Activated naive CD4-positive, alpha-beta T cell treated with anti-CD3 and anti-CD28 coated beads, Interleukin-2, amount 50 U/mL, for 24 hours (primary cell): ENCODE measurements at regions not wholly inside any gene's neighbourhood (a gene's known extent, or its start where the extent isn't known, plus 50 kb on each side); places are given as distances from the start of the nearest gene placed in this dataset.
"Not testable (repeated sequence)": the region's sequence is repeated elsewhere in the genome, so short reads cannot be mapped to it uniquely, and the experiment has no call there.

Experiments
- H3K27ac Mint-ChIP-seq: one replicate; pipeline ENCODE4 v1.8.0; 2021; ENCODE audit warnings: mild to moderate bottlenecking, mixed read lengths
- H3K27me3 Mint-ChIP-seq: one replicate; pipeline ENCODE4 v1.8.0; 2021; ENCODE audit warnings: mixed read lengths
- H3K36me3 Mint-ChIP-seq: one replicate; pipeline ENCODE4 v1.8.0; 2021; ENCODE audit warnings: mixed read lengths
- H3K4me1 Mint-ChIP-seq: one replicate; pipeline ENCODE4 v1.8.0; 2021; ENCODE audit warnings: mixed read lengths
- H3K4me3 Mint-ChIP-seq: one replicate; pipeline ENCODE4 v1.8.0; 2021; ENCODE audit warnings: mild to moderate bottlenecking, mixed read lengths
- H3K9me3 Mint-ChIP-seq: one replicate; pipeline ENCODE4 v1.8.0; 2021; ENCODE audit warnings: mixed read lengths

DNA sequence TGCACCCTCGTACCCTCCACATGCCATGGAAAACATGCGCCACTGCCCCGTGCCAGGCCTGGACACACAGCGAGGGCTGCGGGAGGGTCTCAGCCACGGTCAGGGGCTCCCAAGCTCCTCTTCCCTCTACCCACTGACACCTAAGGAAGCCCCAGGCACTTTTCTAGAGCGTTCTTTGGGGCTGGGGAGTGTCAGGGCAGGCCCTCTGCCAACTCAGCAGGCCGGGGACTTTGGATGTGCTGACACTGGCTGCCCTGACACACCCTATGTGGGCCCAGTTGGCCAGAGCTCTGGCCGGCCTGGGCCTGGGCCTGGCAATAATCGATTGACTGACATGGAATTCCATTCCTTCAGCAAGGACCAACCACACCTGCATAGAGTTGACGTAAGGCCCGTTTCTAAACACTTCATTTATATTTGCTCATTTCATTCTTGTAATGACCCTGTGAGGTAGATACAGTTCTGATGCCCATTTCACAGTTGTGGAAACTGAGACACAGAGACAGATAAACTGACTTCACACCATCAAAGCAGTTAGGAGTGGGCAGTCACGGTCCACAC lies 70.5 kb downstream of the ZFP36L2 start:
- Mint-ChIP-seq H3K4me3 (no peak overlapping the region), H3K4me1 (peaks cover 78% of the 10 kb centered on the region), H3K9me3 (no peaks in the 10 kb centered on the region), H3K27ac (peak overlapping the region; percentile 51), H3K36me3 (no peaks in the 10 kb centered on the region), H3K27me3 (no peaks in the 10 kb centered on the region)

DNA sequence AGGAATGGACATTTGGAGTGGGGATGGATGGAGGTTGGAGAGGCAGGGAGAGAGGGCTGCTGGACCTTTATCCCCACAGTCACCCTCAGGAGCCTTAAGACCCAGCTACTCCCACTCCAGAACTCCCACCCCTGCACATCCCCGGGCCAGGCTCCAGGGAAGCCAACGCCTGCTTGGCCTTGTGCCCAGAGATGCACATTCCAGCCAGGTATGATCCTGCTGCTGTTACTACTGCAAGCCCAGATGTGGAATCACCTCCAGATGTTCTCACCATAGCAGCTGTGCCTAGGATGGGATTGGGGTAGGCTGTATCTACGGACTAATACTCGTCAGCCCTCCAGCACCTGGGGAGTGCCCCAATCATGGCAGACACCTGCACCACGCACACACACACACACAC lies 71.7 kb downstream of the ZFP36L2 start:
- Mint-ChIP-seq H3K36me3 (no peaks in the 10 kb centered on the region), H3K27ac (no peak overlapping the region), H3K4me1 (peaks cover 73% of the 10 kb centered on the region), H3K27me3 (no peaks in the 10 kb centered on the region), H3K9me3 (no peaks in the 10 kb centered on the region), H3K4me3 (no peak overlapping the region)

DNA sequence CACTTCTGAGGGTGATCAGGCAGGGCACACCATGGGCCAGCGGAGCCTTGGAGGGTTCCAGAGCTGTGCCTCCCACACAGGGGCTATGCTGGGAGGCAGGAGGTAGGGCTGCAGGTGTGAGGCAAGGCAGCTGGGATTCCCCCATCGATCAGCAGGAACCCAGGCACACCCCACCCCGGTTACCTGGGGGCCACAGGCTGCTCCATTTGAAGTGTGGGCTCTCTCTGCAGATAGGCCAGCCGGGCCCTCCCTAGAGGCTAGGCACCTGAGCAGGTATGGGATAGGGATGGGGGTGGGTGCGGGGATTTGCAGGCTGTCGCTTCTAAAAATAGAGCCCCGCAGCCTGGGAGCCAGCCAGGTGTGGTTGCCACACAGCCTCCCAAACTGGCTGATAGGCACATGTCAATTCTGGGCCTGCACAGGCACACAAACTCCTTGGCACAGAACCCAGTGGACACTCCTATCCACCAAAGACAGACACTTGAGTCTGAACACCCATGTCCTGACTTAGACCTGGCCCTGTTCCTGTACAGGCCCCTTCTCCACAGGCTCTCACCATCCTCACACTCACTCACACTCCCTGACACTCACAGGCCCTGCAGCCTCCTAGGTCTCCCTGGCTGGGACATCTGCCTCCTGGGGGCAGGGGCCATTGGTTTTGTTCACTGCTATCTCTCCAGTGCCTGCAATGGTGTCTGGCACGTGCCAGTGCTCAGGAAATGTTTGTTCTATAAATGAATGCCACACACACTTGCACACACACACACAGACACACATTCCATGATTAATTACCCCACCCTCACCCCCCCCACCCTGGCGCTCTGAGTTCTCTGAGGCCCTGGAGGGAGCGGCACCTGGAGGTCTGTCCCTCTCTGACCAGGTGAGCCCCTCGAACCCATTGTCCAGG lies 73.4 kb downstream of the ZFP36L2 start:
- no peak overlapping the region for H3K4me3 Mint-ChIP-seq
- H3K4me1 Mint-ChIP-seq = peaks cover 73% of the 10 kb centered on the region
- H3K27me3 Mint-ChIP-seq = no peaks in the 10 kb centered on the region
- H3K9me3 Mint-ChIP-seq = no peaks in the 10 kb centered on the region
- no peaks in the 10 kb centered on the region for H3K36me3 Mint-ChIP-seq
- no peak overlapping the region for H3K27ac Mint-ChIP-seq

DNA sequence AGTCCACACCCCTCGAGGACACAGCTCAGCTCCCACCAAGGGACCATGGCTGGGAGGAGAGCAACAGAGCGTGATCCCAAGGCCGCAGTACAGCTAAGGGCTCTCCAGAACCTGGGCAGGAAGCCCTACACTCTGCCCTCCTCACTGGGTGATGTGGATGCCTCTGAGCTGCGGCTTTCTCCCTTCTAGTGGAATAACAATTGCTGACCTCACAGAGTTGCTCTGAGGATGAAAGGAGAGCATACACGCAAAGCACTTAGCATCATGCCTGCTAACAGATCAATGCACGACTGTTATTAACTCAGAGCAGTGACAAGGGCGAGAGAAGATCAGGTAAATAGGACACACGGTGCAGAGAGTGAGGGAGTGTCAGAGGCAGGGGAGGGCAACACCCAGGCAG lies 74.2 kb downstream of the ZFP36L2 start:
- Mint-ChIP-seq H3K9me3 (no peaks in the 10 kb centered on the region), H3K27me3 (no peaks in the 10 kb centered on the region), H3K4me3 (no peak overlapping the region), H3K36me3 (no peaks in the 10 kb centered on the region), H3K4me1 (peaks cover 72% of the 10 kb centered on the region), H3K27ac (peak overlapping the region; percentile 25)

DNA sequence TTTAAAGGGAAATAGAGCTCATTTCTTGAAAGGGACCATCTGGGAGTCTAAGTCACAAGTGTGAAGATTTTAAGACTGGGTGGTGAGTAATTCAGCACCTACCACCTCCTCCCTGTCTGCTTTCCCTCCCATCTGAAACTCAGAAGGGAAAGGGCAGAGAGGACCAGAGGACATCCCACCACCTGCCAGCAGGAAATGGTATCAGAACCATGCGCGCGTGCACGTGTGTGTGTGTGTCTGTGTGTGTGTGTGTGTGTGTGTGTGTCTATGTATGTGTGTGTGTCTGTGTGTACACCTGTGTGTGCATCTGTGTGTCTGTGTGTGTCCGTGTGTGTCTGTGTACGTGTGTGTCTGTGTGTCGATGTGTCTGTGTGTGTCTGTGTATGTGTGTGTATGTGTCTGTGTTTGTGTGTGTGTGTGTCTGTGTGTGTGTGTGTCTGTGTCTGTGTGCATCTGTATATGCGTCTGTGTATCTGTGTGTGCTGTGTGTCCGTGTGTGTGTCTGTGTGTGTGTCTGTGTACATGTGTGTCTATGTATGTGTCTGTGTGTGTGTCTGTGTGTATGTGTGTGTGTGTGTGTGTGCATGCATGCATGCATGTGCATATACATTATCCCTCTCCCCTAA lies 76.8 kb downstream of the ZFP36L2 start:
- Mint-ChIP-seq H3K36me3 (no peaks in the 10 kb centered on the region), H3K27me3 (no peaks in the 10 kb centered on the region), H3K9me3 (no peaks in the 10 kb centered on the region), H3K4me1 (peaks cover 69% of the 10 kb centered on the region), H3K4me3 (peak overlapping the region; percentile 28), H3K27ac (peak overlapping the region; percentile 79)

DNA sequence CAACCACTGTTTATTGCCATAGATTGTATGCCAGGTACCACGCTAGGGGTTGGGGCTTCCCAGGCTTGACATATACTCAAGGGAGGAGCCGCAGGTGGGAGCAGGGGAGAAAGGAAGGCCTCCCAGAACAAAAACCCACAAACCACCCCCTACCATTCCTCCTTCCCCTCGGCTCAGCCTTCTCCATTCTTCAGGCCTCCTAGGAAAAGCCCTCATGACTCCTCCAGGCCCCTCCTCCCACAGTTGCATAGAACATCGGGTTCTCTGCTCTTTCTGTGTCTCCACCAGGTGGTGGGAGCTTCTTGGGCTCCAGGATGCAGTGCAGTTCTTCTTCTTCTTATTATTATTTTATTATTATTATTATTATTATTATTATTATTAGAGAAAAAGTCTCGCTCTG lies 80.3 kb downstream of the ZFP36L2 start:
- Mint-ChIP-seq H3K27me3 (no peaks in the 10 kb centered on the region), H3K36me3 (no peaks in the 10 kb centered on the region), H3K9me3 (no peaks in the 10 kb centered on the region), H3K4me3 (no peak overlapping the region), H3K27ac (no peak overlapping the region), H3K4me1 (peaks cover 63% of the 10 kb centered on the region)

DNA sequence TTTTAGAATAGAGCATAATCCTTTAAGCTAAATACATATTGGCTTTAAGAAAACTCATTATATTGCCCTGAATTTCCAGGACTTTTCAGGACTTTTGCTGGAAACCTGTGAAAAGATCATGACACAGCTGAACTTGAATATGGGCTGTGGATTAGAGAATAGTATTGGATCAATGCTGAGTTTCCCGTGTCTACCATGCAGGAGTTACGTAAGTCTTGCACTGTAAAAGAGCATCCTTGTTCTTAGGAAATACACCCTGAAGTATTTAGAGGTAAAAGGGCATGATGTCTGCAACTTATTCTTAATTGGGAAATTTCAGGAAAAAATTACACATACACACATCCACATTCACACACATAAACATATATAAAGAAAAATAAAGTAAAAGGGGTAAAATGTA lies 82.1 kb downstream of the ZFP36L2 start:
- H3K4me1 Mint-ChIP-seq = peaks cover 65% of the 10 kb centered on the region
- no peaks in the 10 kb centered on the region for H3K36me3 Mint-ChIP-seq
- no peak overlapping the region for H3K4me3 Mint-ChIP-seq

DNA sequence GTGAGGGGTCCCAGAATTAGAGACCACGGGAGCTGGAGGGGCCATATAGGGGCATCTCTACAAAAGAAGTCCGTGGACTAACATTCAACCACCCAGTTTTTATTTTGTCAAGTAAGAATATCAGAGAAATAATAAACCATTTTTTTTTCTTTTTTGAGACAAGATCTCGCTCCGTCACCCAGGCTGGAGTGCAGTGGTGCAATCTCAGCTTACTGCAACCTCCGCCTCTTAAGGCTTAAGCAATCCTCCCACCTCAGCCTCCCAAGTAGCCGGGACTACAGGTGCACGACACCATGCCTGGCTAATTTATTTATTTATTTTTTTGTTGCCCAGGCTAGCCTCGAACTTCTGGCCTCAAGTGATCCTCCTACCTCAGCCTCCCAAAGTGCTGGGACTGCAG lies 82.7 kb downstream of the ZFP36L2 start:
- H3K36me3 Mint-ChIP-seq = no peaks in the 10 kb centered on the region
- H3K9me3 Mint-ChIP-seq = no peaks in the 10 kb centered on the region
- no peak overlapping the region for H3K4me3 Mint-ChIP-seq
- H3K4me1 Mint-ChIP-seq = peaks cover 63% of the 10 kb centered on the region
- peak overlapping the region; percentile 42 for H3K27ac Mint-ChIP-seq
- no peaks in the 10 kb centered on the region for H3K27me3 Mint-ChIP-seq

More for the DNA sequence above, 82.1 kb downstream of the ZFP36L2 start:
- H3K27ac Mint-ChIP-seq = peak overlapping the region; percentile 42
- H3K27me3 Mint-ChIP-seq = no peaks in the 10 kb centered on the region
- H3K9me3 Mint-ChIP-seq = no peaks in the 10 kb centered on the region

DNA sequence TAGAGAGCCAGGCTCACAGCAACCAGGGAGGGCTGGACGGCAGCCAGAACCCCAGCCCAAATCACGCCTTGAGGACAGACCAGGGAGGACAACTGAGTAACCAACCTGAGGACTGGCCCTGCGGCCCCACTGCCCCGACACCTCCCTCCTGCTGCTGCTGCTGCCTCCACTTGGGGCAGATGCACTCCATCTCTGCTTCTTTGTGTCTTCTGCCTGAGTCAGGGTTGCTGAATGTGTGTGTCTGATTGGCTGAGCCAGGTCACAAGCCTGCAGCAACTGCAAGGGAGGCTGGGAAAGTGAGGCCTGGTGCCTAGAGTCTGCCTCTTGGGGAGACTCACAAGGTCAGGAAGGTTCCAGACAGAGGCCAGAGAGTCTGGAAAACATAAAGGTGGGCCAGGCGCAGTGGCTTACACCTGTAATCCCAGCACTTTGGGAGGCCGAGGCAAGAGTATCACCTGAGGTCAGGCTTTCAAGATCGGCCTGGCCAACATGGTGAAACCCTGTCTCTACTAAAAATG lies 83.4 kb downstream of the ZFP36L2 start:
- H3K27ac Mint-ChIP-seq = peak overlapping the region; percentile 92
- H3K27me3 Mint-ChIP-seq = no peaks in the 10 kb centered on the region
- H3K9me3 Mint-ChIP-seq = no peaks in the 10 kb centered on the region
- peaks cover 63% of the 10 kb centered on the region for H3K4me1 Mint-ChIP-seq
- no peaks in the 10 kb centered on the region for H3K36me3 Mint-ChIP-seq
- peak overlapping the region; percentile 78 for H3K4me3 Mint-ChIP-seq

DNA sequence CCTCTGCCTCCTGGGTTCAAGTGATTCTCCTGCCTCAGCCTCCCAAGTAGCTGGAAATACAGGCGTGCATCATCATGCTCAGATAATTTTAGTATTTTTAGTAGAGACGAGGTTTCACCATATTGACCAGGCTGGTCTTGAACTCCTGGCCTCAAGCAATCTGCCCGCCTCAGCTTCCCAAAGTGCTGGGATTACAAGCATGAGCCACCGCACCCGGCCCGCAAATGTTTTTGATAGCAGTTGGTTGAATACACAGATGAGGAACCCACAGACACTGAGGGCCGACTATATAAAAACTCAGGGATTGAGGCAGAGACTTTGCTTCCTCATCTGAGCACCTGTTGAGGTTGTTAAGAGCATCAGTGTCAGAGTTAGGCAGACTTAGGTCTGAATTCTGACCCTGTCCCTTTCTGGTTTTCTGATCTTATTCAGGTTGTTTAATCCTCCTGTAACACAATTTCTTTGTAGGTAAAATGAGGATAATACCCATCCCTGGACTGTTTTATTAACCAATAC lies 84.7 kb downstream of the ZFP36L2 start:
- not testable (repeated sequence) for H3K9me3 Mint-ChIP-seq, H3K36me3 Mint-ChIP-seq, H3K27me3 Mint-ChIP-seq
- H3K27ac Mint-ChIP-seq = peak overlapping the region; percentile 23
- H3K4me3 Mint-ChIP-seq = peak overlapping the region; percentile 57
- peaks cover 70% of the 10 kb centered on the region for H3K4me1 Mint-ChIP-seq

DNA sequence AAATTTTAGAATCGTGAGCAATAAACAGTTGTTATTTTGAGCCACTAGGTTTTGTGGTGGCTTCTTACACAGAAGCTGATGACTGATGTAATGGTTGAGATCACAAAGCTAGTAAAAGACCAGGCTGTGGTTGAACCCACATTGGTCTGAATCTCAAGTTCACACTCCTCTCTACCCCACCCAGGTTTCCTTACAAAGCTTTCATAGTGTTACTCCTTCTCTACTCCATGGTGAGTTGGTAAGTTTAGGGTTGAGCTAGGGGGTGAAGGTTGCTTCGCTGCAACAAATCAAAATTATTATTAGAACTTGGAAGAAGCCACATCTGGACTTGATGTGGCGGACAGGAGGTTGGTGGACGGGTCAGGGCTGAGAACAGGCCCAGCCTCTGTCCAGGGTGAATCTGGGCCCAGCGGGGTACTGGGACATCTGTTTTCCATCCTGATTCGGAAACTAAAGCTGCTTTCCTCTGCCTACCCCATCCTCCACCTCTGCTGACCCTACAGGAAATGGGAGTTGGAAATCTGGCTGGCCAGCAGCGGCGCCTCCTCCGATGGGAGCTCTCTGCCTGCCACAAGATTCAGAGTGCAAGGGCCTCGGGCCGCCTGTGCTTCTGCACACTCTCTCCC lies 86.3 kb downstream of the ZFP36L2 start:
- peaks cover 76% of the 10 kb centered on the region for H3K4me1 Mint-ChIP-seq
- H3K9me3 Mint-ChIP-seq = no peaks in the 10 kb centered on the region
- H3K27me3 Mint-ChIP-seq = no peaks in the 10 kb centered on the region
- H3K36me3 Mint-ChIP-seq = no peaks in the 10 kb centered on the region
- peak overlapping the region; percentile 16 for H3K4me3 Mint-ChIP-seq
- peak overlapping the region; percentile 85 for H3K27ac Mint-ChIP-seq

DNA sequence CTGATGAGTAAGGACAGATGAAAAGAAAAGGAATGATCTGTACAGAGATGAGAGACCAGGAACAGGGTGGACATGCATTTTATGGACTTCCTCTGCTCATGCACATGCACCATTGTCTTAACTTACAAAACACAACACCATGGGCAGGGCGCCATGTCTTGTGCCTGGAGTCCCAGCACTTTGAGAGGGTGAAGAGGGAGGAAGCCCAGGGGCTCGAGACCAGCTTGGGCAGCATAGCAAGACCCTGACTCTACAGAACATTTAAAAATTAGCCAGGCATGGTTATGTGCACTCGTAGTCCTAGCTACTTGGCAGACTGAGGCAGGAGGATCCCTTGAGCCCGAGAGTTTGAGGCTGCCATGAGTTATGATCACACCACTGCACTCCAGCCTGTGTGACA lies 86.9 kb downstream of the ZFP36L2 start:
- no peaks in the 10 kb centered on the region for H3K36me3 Mint-ChIP-seq
- H3K27me3 Mint-ChIP-seq = no peaks in the 10 kb centered on the region
- H3K27ac Mint-ChIP-seq = peak overlapping the region; percentile 85
- no peaks in the 10 kb centered on the region for H3K9me3 Mint-ChIP-seq
- peaks cover 76% of the 10 kb centered on the region for H3K4me1 Mint-ChIP-seq
- H3K4me3 Mint-ChIP-seq = peak overlapping the region; percentile 31

DNA sequence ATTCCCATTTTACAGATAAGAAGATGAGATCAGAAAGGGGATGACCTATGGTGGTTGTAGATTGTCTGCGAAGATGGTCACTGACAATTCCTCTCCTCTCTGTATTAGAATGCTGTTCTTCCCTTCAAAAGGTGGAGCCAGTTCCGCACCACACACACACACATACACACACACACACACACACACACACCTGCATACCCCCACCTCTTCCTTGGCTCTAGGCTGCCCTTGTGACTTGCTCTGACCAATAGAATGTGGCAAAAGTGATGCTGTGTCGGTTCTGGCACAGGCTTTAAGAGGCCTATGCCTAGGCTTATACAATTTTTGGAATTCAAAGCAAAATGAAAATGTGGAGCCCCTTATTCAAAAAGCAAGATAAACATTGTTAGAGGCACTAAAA lies 88.0 kb downstream of the ZFP36L2 start:
- H3K9me3 Mint-ChIP-seq = no peaks in the 10 kb centered on the region
- no peaks in the 10 kb centered on the region for H3K36me3 Mint-ChIP-seq
- H3K27ac Mint-ChIP-seq = peak overlapping the region; percentile 90
- no peaks in the 10 kb centered on the region for H3K27me3 Mint-ChIP-seq
- peaks cover 79% of the 10 kb centered on the region for H3K4me1 Mint-ChIP-seq
- H3K4me3 Mint-ChIP-seq = no peak overlapping the region

DNA sequence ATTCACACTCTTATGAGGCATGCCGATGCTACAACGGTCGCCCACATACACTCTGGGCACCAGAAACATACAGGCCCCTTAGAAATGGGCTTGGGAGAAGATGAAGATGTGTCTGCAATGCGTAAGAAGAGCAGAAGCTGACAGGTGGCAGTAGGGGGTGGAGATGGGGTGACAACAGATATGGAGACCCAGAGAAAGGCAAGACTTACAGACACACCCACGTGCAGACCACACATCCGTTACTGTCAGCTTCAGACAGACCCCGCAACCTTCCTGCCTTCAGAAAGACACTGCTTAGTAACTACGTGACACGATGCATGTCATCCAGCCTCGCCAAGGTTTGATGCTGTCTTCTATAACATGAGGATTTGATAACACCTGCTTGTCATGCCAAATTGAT lies 89.5 kb downstream of the ZFP36L2 start:
- Mint-ChIP-seq H3K27ac (peak overlapping the region; percentile 80), H3K4me1 (peaks cover 80% of the 10 kb centered on the region), H3K9me3 (no peaks in the 10 kb centered on the region), H3K36me3 (no peaks in the 10 kb centered on the region), H3K4me3 (peak overlapping the region; percentile 42), H3K27me3 (no peaks in the 10 kb centered on the region)

DNA sequence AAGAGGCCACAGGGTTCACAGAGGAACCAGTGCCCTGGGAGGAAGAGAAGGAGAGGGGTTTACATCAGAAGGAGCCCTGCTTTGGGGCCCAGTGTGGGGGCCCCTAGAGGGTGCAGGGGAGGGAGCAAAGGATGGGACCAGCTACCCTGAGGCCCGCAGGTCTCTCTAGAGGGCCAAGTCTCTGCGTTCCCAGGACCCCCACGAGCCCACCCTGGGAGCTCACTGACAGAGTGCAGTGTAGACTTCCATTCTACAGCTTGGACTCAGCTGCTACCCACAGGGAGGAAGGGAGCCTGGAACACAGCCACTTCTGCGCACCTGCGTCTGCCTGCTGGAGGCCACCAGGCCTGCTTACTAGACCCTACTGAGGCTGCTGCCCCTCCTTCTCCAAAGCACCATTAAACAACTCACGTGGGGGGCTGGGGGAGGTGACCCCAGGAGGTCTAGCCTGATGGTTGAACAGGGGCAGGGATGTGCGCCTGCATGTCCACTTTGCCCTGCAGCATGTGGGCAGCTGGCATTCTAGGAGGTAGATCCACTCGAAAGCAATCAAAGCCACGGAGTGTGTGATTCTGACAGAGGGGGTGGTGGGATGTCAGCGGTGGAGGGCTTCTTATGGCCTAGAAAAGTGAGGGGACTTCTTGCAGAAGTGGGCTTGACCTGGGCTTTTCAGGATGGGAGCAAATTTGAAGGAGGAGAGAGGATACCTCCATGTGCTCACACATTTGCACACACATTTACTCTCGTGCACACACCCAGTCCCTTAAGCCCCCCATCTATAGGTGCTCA lies 90.2 kb downstream of the ZFP36L2 start:
- H3K4me1 Mint-ChIP-seq = peaks cover 87% of the 10 kb centered on the region
- H3K27ac Mint-ChIP-seq = peak overlapping the region; percentile 89
- no peaks in the 10 kb centered on the region for H3K27me3 Mint-ChIP-seq
- no peaks in the 10 kb centered on the region for H3K36me3 Mint-ChIP-seq
- no peaks in the 10 kb centered on the region for H3K9me3 Mint-ChIP-seq
- H3K4me3 Mint-ChIP-seq = peak overlapping the region; percentile 69
